ENCODE measurements at regions not wholly inside any gene's neighbourhood (a gene's known extent, or its start where the extent isn't known, plus 50 kb on each side); places are given as distances from the start of the nearest gene placed in this dataset.

DNA sequence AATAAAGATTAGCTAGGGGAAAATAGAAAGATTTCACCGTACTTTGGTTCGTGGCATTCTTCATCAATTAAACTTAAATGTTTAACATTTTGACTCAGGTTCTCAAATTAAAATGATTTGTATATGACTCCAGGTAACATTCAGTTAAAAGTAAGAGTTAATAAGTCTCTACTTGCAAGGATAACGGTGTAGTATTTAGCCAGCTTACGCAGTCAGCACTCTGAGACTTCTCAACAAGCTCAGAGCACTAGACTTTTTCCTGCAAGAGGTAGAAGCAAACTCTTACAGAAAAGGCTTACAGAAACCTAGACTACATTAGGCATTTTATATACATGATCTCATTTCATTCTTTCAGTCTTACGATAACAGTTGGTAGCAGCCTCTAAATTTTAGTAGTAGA is 96.4 kb upstream of the PPARGC1A start:
- no peak for TF ChIP-seq CTCF (IDR thresholded peaks at IDR 0.05)
- TF ChIP-seq POLR2AphosphoS5 (IDR thresholded peaks at IDR 0.05): no peak
- TF ChIP-seq POLR2A (IDR thresholded peaks at IDR 0.05): no peak
- no peak for TF ChIP-seq EP300 (IDR thresholded peaks at IDR 0.05)

Measured in suprapubic skin (tissue), 4 donors.